ENCODE measurements at regions not wholly inside any gene's neighbourhood (a gene's known extent, or its start where the extent isn't known, plus 50 kb on each side); places are given as distances from the start of the nearest gene placed in this dataset.
"Not testable (repeated sequence)": the region's sequence is repeated elsewhere in the genome, so short reads cannot be mapped to it uniquely, and the experiment has no call there.

GRCh38 chr10:3331187-3331586 lies 158.6 kb upstream of the PITRM1 start:
- no peaks in the 10 kb centered on the region for H3K27me3 ChIP-seq (ENCODE audit: control insufficient read depth in 1 of 2, insufficient read depth in 2 of 2, low read length in 2 of 2)
- H3K4me3 ChIP-seq (ENCODE audit: low read length in 2 of 2): no peak overlapping the region
- no peak overlapping the region for H3K9ac ChIP-seq (ENCODE audit: low read length in 2 of 2)
- H3K9me3 ChIP-seq (ENCODE audit: control insufficient read depth in 2 of 2, low read length in 2 of 2): no peaks in the 10 kb centered on the region
- H3K27ac ChIP-seq (ENCODE audit: low read length): no peak overlapping the region
- no peaks in the 10 kb centered on the region for H3K4me1 ChIP-seq (ENCODE audit: control insufficient read depth, insufficient read depth, low read length)
- no peaks in the 10 kb centered on the region for H3K36me3 ChIP-seq (ENCODE audit: control insufficient read depth in 2 of 2, insufficient read depth in 2 of 2, low read length in 2 of 2)

GRCh38 chr10:3330663-3331062 lies 158.1 kb upstream of the PITRM1 start:
- H3K27me3 ChIP-seq (ENCODE audit: control insufficient read depth in 1 of 2, insufficient read depth in 2 of 2, low read length in 2 of 2): no peaks in the 10 kb centered on the region
- H3K27ac ChIP-seq (ENCODE audit: low read length): no peak overlapping the region
- H3K36me3 ChIP-seq (ENCODE audit: control insufficient read depth in 2 of 2, insufficient read depth in 2 of 2, low read length in 2 of 2): no peaks in the 10 kb centered on the region
- H3K9ac ChIP-seq (ENCODE audit: low read length in 2 of 2): no peak overlapping the region
- H3K9me3 ChIP-seq (ENCODE audit: control insufficient read depth in 2 of 2, low read length in 2 of 2): no peaks in the 10 kb centered on the region
- H3K4me3 ChIP-seq (ENCODE audit: low read length in 2 of 2): no peak overlapping the region
- no peaks in the 10 kb centered on the region for H3K4me1 ChIP-seq (ENCODE audit: control insufficient read depth, insufficient read depth, low read length)

- Histone ChIP-seq H3K9me3 (ENCODE audit: control insufficient read depth in 2 of 2, low read length in 2 of 2) (no peaks in the 10 kb centered on the region), H3K36me3 (ENCODE audit: control insufficient read depth in 2 of 2, insufficient read depth in 2 of 2, low read length in 2 of 2) (no peaks in the 10 kb centered on the region), H3K4me1 (ENCODE audit: control insufficient read depth, insufficient read depth, low read length) (no peaks in the 10 kb centered on the region), H3K27ac (ENCODE audit: low read length) (no peak overlapping the region), H3K4me3 (ENCODE audit: low read length in 2 of 2) (no peak overlapping the region), H3K9ac (ENCODE audit: low read length in 2 of 2) (no peak overlapping the region), H3K27me3 (ENCODE audit: control insufficient read depth in 1 of 2, insufficient read depth in 2 of 2, low read length in 2 of 2) (no peaks in the 10 kb centered on the region)
These were observed 153.6 kb upstream of the PITRM1 start for GRCh38 chr10:3325954-3326750.

- no peaks in the 10 kb centered on the region for H3K9me3 ChIP-seq (ENCODE audit: control insufficient read depth in 2 of 2, low read length in 2 of 2)
- H3K4me1 ChIP-seq (ENCODE audit: control insufficient read depth, insufficient read depth, low read length): no peaks in the 10 kb centered on the region
- H3K4me3 ChIP-seq (ENCODE audit: low read length in 2 of 2): no peak overlapping the region
- no peaks in the 10 kb centered on the region for H3K27me3 ChIP-seq (ENCODE audit: control insufficient read depth in 1 of 2, insufficient read depth in 2 of 2, low read length in 2 of 2)
- H3K36me3 ChIP-seq (ENCODE audit: control insufficient read depth in 2 of 2, insufficient read depth in 2 of 2, low read length in 2 of 2): no peaks in the 10 kb centered on the region
- H3K9ac ChIP-seq (ENCODE audit: low read length in 2 of 2): no peak overlapping the region
- no peak overlapping the region for H3K27ac ChIP-seq (ENCODE audit: low read length)
These were observed 152.0 kb upstream of the PITRM1 start for GRCh38 chr10:3324612-3325038.

- H3K4me1 ChIP-seq (ENCODE audit: control insufficient read depth, insufficient read depth, low read length): no peaks in the 10 kb centered on the region
- no peak overlapping the region for H3K27ac ChIP-seq (ENCODE audit: low read length)
- no peaks in the 10 kb centered on the region for H3K9me3 ChIP-seq (ENCODE audit: control insufficient read depth in 2 of 2, low read length in 2 of 2)
- H3K27me3 ChIP-seq (ENCODE audit: control insufficient read depth in 1 of 2, insufficient read depth in 2 of 2, low read length in 2 of 2): no peaks in the 10 kb centered on the region
- no peak overlapping the region for H3K9ac ChIP-seq (ENCODE audit: low read length in 2 of 2)
- no peaks in the 10 kb centered on the region for H3K36me3 ChIP-seq (ENCODE audit: control insufficient read depth in 2 of 2, insufficient read depth in 2 of 2, low read length in 2 of 2)
- H3K4me3 ChIP-seq (ENCODE audit: low read length in 2 of 2): no peak overlapping the region
These were observed 151.4 kb upstream of the PITRM1 start for GRCh38 chr10:3323865-3324498.

- H3K4me3 ChIP-seq (ENCODE audit: low read length in 2 of 2): no peak overlapping the region
- no peak overlapping the region for H3K27ac ChIP-seq (ENCODE audit: low read length)
- no peaks in the 10 kb centered on the region for H3K27me3 ChIP-seq (ENCODE audit: control insufficient read depth in 1 of 2, insufficient read depth in 2 of 2, low read length in 2 of 2)
- H3K9me3 ChIP-seq (ENCODE audit: control insufficient read depth in 2 of 2, low read length in 2 of 2): no peaks in the 10 kb centered on the region
- no peak overlapping the region for H3K9ac ChIP-seq (ENCODE audit: low read length in 2 of 2)
- H3K4me1 ChIP-seq (ENCODE audit: control insufficient read depth, insufficient read depth, low read length): no peaks in the 10 kb centered on the region
- H3K36me3 ChIP-seq (ENCODE audit: control insufficient read depth in 2 of 2, insufficient read depth in 2 of 2, low read length in 2 of 2): no peaks in the 10 kb centered on the region
These were observed 148.5 kb upstream of the PITRM1 start for GRCh38 chr10:3321123-3321522.

GRCh38 chr10:3319811-3320226 lies 147.2 kb upstream of the PITRM1 start:
- H3K4me3 ChIP-seq (ENCODE audit: low read length in 2 of 2): no peak overlapping the region
- H3K9me3 ChIP-seq (ENCODE audit: control insufficient read depth in 2 of 2, low read length in 2 of 2): no peaks in the 10 kb centered on the region
- no peaks in the 10 kb centered on the region for H3K36me3 ChIP-seq (ENCODE audit: control insufficient read depth in 2 of 2, insufficient read depth in 2 of 2, low read length in 2 of 2)
- H3K27me3 ChIP-seq (ENCODE audit: control insufficient read depth in 1 of 2, insufficient read depth in 2 of 2, low read length in 2 of 2): peaks cover 0 to under 1% of the 10 kb centered on the region in 2 donors
- H3K27ac ChIP-seq (ENCODE audit: low read length): no peak overlapping the region
- H3K4me1 ChIP-seq (ENCODE audit: control insufficient read depth, insufficient read depth, low read length): no peaks in the 10 kb centered on the region
- no peak overlapping the region for H3K9ac ChIP-seq (ENCODE audit: low read length in 2 of 2)

GRCh38 chr10:3318480-3318807 lies 145.9 kb upstream of the PITRM1 start:
- not testable (repeated sequence) for H3K27ac ChIP-seq (ENCODE audit: low read length); H3K9ac ChIP-seq (ENCODE audit: low read length in 2 of 2); H3K4me3 ChIP-seq (ENCODE audit: low read length in 2 of 2); H3K9me3 ChIP-seq (ENCODE audit: control insufficient read depth in 2 of 2, low read length in 2 of 2); H3K4me1 ChIP-seq (ENCODE audit: control insufficient read depth, insufficient read depth, low read length); H3K36me3 ChIP-seq (ENCODE audit: control insufficient read depth in 2 of 2, insufficient read depth in 2 of 2, low read length in 2 of 2); H3K27me3 ChIP-seq (ENCODE audit: control insufficient read depth in 1 of 2, insufficient read depth in 2 of 2, low read length in 2 of 2)

- not testable (repeated sequence) for H3K9ac ChIP-seq (ENCODE audit: low read length in 2 of 2); H3K36me3 ChIP-seq (ENCODE audit: control insufficient read depth in 2 of 2, insufficient read depth in 2 of 2, low read length in 2 of 2); H3K9me3 ChIP-seq (ENCODE audit: control insufficient read depth in 2 of 2, low read length in 2 of 2); H3K4me3 ChIP-seq (ENCODE audit: low read length in 2 of 2); H3K27me3 ChIP-seq (ENCODE audit: control insufficient read depth in 1 of 2, insufficient read depth in 2 of 2, low read length in 2 of 2); H3K27ac ChIP-seq (ENCODE audit: low read length); H3K4me1 ChIP-seq (ENCODE audit: control insufficient read depth, insufficient read depth, low read length)
These were observed 145.2 kb upstream of the PITRM1 start for GRCh38 chr10:3317553-3318479.

- H3K4me3 ChIP-seq (ENCODE audit: low read length in 2 of 2); H3K36me3 ChIP-seq (ENCODE audit: control insufficient read depth in 2 of 2, insufficient read depth in 2 of 2, low read length in 2 of 2); H3K27me3 ChIP-seq (ENCODE audit: control insufficient read depth in 1 of 2, insufficient read depth in 2 of 2, low read length in 2 of 2); H3K4me1 ChIP-seq (ENCODE audit: control insufficient read depth, insufficient read depth, low read length); H3K27ac ChIP-seq (ENCODE audit: low read length); H3K9ac ChIP-seq (ENCODE audit: low read length in 2 of 2); H3K9me3 ChIP-seq (ENCODE audit: control insufficient read depth in 2 of 2, low read length in 2 of 2): not testable (repeated sequence)
These were observed 142.0 kb upstream of the PITRM1 start for GRCh38 chr10:3314445-3315085.
